GDM1 (cell line): ENCODE measurements at regions not wholly inside any gene's neighbourhood (a gene's known extent, or its start where the extent isn't known, plus 50 kb on each side); places are given as distances from the start of the nearest gene placed in this dataset.

ENCODE experiments used
- DNase-seq: peaks from one replicate; lab custom pipeline; 2025; lab: John Stamatoyannopoulos, UW

- DNase-seq = no peak
Measured at GRCh38 chr2:45178854-45179253, 169.6 kb upstream of the SIX2 start.

GRCh38 chr2:45178359-45178758 is 169.1 kb upstream of the SIX2 start:
- DNase-seq = no peak

- no peak for DNase-seq
Measured at GRCh38 chr2:45177870-45178269, 168.6 kb upstream of the SIX2 start.

GRCh38 chr2:45176390-45176789 is 167.1 kb upstream of the SIX2 start:
- DNase-seq = no peak

GRCh38 chr2:45173513-45173912 is 164.3 kb upstream of the SIX2 start:
- DNase-seq = no peak

GRCh38 chr2:45172760-45173392 is 163.6 kb upstream of the SIX2 start:
- no peak for DNase-seq

GRCh38 chr2:45172142-45172541 is 162.9 kb upstream of the SIX2 start:
- DNase-seq = no peak

GRCh38 chr2:45171136-45171501 is 161.9 kb upstream of the SIX2 start:
- no peak for DNase-seq

GRCh38 chr2:45170191-45171135 is 161.2 kb upstream of the SIX2 start:
- DNase-seq = no peak

- no peak for DNase-seq
Measured at GRCh38 chr2:45169339-45170190, 160.3 kb upstream of the SIX2 start.

- no peak for DNase-seq
Measured at GRCh38 chr2:45168711-45169338, 159.6 kb upstream of the SIX2 start.

GRCh38 chr2:45167920-45168629 is 158.8 kb upstream of the SIX2 start:
- DNase-seq = no peak

GRCh38 chr2:45166229-45166890 is 157.1 kb upstream of the SIX2 start:
- no peak for DNase-seq

- no peak for DNase-seq
Measured at GRCh38 chr2:45162711-45163110, 153.5 kb upstream of the SIX2 start.

- DNase-seq = no peak
Measured at GRCh38 chr2:45156605-45157004, 147.4 kb upstream of the SIX2 start.

GRCh38 chr2:45154606-45155155 is 145.4 kb upstream of the SIX2 start:
- DNase-seq = no peak

- no peak for DNase-seq
Measured at GRCh38 chr2:45154144-45154543, 144.9 kb upstream of the SIX2 start.

- no peak for DNase-seq
Measured at GRCh38 chr2:45153121-45153520, 143.9 kb upstream of the SIX2 start.

- DNase-seq = no peak
Measured at GRCh38 chr2:45152691-45153090, 143.4 kb upstream of the SIX2 start.

GRCh38 chr2:45145073-45145899 is 136.0 kb upstream of the SIX2 start:
- no peak for DNase-seq
